ENCODE measurements at regions not wholly inside any gene's neighbourhood (a gene's known extent, or its start where the extent isn't known, plus 50 kb on each side); places are given as distances from the start of the nearest gene placed in this dataset.

GRCh38 chr5:74098456-74098855 is 472.5 kb downstream of the ARHGEF28 start:
- Histone ChIP-seq H3K4me3 (no peak overlapping the region), H3K4me1 (peaks cover 0 to 26% (median 5%) of the 10 kb centered on the region in 12 donors), H3K36me3 (no peaks in the 10 kb centered on the region), H3K27me3 (no peaks in the 10 kb centered on the region), H3K27ac (no peak overlapping the region), H3K9me3 (peaks cover 0 to 9% (median 2%) of the 10 kb centered on the region in 12 donors)
- TF ChIP-seq POLR2A (IDR thresholded peaks at IDR 0.05) (no peak), CTCF (IDR thresholded peaks at IDR 0.05) (no peak)
- DNase-seq (no peak), ATAC-seq (no peak)
- intact Hi-C loops (cut with DNase I) = no loop called here

GRCh38 chr5:74096325-74096724 is 470.3 kb downstream of the ARHGEF28 start:
- no peak for TF ChIP-seq POLR2A (IDR thresholded peaks at IDR 0.05)
- TF ChIP-seq CTCF (IDR thresholded peaks at IDR 0.05) = no peak
- DNase-seq = no peak
- Histone ChIP-seq H3K4me1 (peaks cover 0 to 21% (median 5%) of the 10 kb centered on the region in 12 donors), H3K4me3 (no peak overlapping the region), H3K27me3 (no peaks in the 10 kb centered on the region), H3K9me3 (peaks cover 0 to 9% (median 2%) of the 10 kb centered on the region in 12 donors), H3K36me3 (no peaks in the 10 kb centered on the region), H3K27ac (no peak overlapping the region)
- intact Hi-C loops (cut with DNase I) = no loop called here
- no peak for ATAC-seq

GRCh38 chr5:74095871-74096270 is 469.9 kb downstream of the ARHGEF28 start:
- intact Hi-C loops (cut with DNase I) = no loop called here
- H3K27me3 ChIP-seq = no peaks in the 10 kb centered on the region
- ATAC-seq (no peak), DNase-seq (no peak)
- 95 to 97% (median 95%) methylated on average over 5 of the region's 5 CpGs for WGBS, 4 donors
- no peak for TF ChIP-seq POLR2A (IDR thresholded peaks at IDR 0.05)
- TF ChIP-seq CTCF (IDR thresholded peaks at IDR 0.05) = no peak
- no peak overlapping the region for H3K27ac ChIP-seq
- H3K4me1 ChIP-seq = peaks cover 0 to 21% (median 5%) of the 10 kb centered on the region in 12 donors
- H3K4me3 ChIP-seq = no peak overlapping the region
- H3K9me3 ChIP-seq = peaks cover 0 to 9% (median 2%) of the 10 kb centered on the region in 12 donors
- H3K36me3 ChIP-seq = no peaks in the 10 kb centered on the region

- Histone ChIP-seq H3K4me3 (no peak overlapping the region), H3K27me3 (no peaks in the 10 kb centered on the region), H3K4me1 (peaks cover 0 to 21% (median 5%) of the 10 kb centered on the region in 12 donors), H3K9me3 (peaks cover 0 to 7% (median 2%) of the 10 kb centered on the region in 12 donors), H3K36me3 (no peaks in the 10 kb centered on the region), H3K27ac (no peak overlapping the region)
- no peak for DNase-seq
- TF ChIP-seq CTCF (IDR thresholded peaks at IDR 0.05) (no peak), POLR2A (IDR thresholded peaks at IDR 0.05) (no peak)
- ATAC-seq = no peak
- intact Hi-C loops (cut with DNase I) = no loop called here
- WGBS, 4 donors = 85 to 93% (median 87%) methylated on average over 4 of the region's 4 CpGs
Measured at GRCh38 chr5:74094782-74095108, 468.7 kb downstream of the ARHGEF28 start.
